Upper lobe of left lung (tissue), 6 donors: ENCODE measurements at regions not wholly inside any gene's neighbourhood (a gene's known extent, or its start where the extent isn't known, plus 50 kb on each side); places are given as distances from the start of the nearest gene placed in this dataset.

Source experiments
- ATAC-seq, 2 donors: fragments of 200-7000 bp; cut with Tn5 transposase; one replicate each; pipeline ENCODE4 v1.9.1; 2022; ENCODE audit warnings: mild to moderate bottlenecking in 2 of 2, moderate library complexity in 2 of 2; ENCODE audit not compliant: low FRiP score in 2 of 2
- DNase-seq, 2 donors: peaks; one replicate each; pipeline ENCODE4 v3.0.0-alpha.2; 2019 to 2020
- H3K27ac ChIP-seq, 4 donors: fragments of 200-600 bp; sonication (generic); one replicate each; pipeline ENCODE4 v1.5.1; 2016 to 2019
- H3K27me3 ChIP-seq, 4 donors: fragments of 200-600 bp; sonication (generic); one replicate each; pipeline ENCODE4 v1.5.1; 2017 to 2019
- H3K36me3 ChIP-seq, 4 donors: fragments of 200-600 bp; sonication (generic); one replicate each; pipeline ENCODE4 v1.5.1; 2016 to 2019
- H3K4me1 ChIP-seq, 4 donors: fragments of 200-600 bp; sonication (generic); one replicate each; pipeline ENCODE4 v1.5.1; 2018 to 2019
- H3K4me3 ChIP-seq, 4 donors: fragments of 200-600 bp; sonication (generic); one replicate each; pipeline ENCODE4 v1.5.1; 2017 to 2019; ENCODE audit warnings: mild to moderate bottlenecking in 2 of 4, moderate library complexity in 1 of 4
- H3K9me3 ChIP-seq, 4 donors: fragments of 200-600 bp; sonication (generic); one replicate each; pipeline ENCODE4 v1.5.1; 2018 to 2019
- CTCF ChIP-seq, 6 experiments: fragments of 450-650 bp in 4 of 6; fragments of 200-600 bp in 2 of 6; sonication (generic) in 2 of 6; IDR thresholded peaks; one replicate each; pipeline ENCODE4 v1.5.1; 2016 to 2019; ENCODE audit warnings: antibody characterized with exemption in 6 of 6
- EP300 ChIP-seq, 4 donors: sonication (generic); formaldehyde crosslinking; IDR thresholded peaks; one replicate each; pipeline ENCODE4 v1.5.1; 2017; ENCODE audit warnings: antibody characterized with exemption in 4 of 4, control low read depth in 2 of 4
- POLR2A ChIP-seq, 4 donors: fragments of 450-650 bp; IDR thresholded peaks; one replicate each; pipeline ENCODE4 v1.5.1; 2016 to 2017; ENCODE audit warnings: antibody characterized with exemption in 4 of 4, mild to moderate bottlenecking in 2 of 4
- POLR2AphosphoS5 ChIP-seq, 2 donors: sonication (generic); formaldehyde crosslinking; IDR thresholded peaks; one replicate each; pipeline ENCODE4 v1.5.1; 2017; ENCODE audit warnings: antibody characterized with exemption in 2 of 2
- WGBS, 2 donors: methylation state at CpG; one replicate each; pipeline ENCODE4 v1.1.5; 2017 to 2018; 5-methylcytosine and 5-hydroxymethylcytosine counted together
- donor health status: DM: no; HTN: no; CAD: no; lungs with moderate emphysema.
- donor health status: DM: no; HTN: yes; CAD: no; lungs with severe emphysema.

DNA sequence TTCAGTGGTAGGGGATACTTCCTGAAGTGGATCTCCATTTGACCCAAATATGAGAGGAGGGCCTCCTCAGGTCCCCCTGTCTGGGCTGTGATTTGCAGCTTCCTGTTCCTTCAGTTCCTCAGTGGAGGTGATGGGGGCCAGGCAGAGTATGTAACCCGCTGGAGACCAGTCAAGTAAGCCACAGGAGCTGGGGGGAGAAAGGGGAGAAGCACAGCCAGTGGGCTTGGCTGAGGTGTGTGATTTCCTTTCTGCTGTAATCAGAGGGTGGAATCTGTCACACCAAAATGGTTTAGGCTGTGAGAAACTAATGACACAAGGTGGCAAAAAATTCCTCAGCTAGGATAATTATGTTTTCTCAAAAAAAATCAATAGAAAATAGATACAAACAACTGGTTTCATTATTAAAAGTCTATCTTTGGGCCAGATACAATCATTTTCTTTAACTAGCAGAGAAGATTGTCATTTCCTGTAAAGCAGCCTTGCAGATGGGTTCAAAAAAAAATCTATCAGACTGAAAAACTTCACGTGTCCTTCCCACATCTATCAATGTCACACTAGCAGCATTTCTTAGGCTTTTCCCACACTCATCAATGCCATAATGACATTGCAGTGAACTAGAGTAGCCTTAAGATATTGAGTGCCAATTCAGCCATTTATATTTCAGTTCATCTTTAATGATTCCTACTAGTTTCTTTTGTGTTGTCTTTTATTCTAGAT, 1660.3 kb downstream of the EFNB2 start:
- ATAC-seq (peak in 1 of 2 donors; percentile 22), DNase-seq (no peak)
- no peaks in the 10 kb centered on the region for H3K27me3 ChIP-seq
- TF ChIP-seq EP300 (IDR thresholded peaks at IDR 0.05) (no peak), POLR2A (IDR thresholded peaks at IDR 0.05) (no peak), POLR2AphosphoS5 (IDR thresholded peaks at IDR 0.05) (no peak), CTCF (IDR thresholded peaks at IDR 0.05) (no peak)
- no peaks in the 10 kb centered on the region for H3K36me3 ChIP-seq
- no peak overlapping the region for H3K27ac ChIP-seq
- H3K9me3 ChIP-seq = no peaks in the 10 kb centered on the region
- WGBS, 2 donors = 45 to 50% methylated on average over 2 of the region's 2 CpGs
- no peaks in the 10 kb centered on the region for H3K4me1 ChIP-seq
- no peak overlapping the region for H3K4me3 ChIP-seq

- H3K9me3 ChIP-seq = no peaks in the 10 kb centered on the region
- DNase-seq (no peak), ATAC-seq (no peak)
- no peak for TF ChIP-seq CTCF (IDR thresholded peaks at IDR 0.05)
- TF ChIP-seq POLR2AphosphoS5 (IDR thresholded peaks at IDR 0.05) = no peak
- no peak for TF ChIP-seq POLR2A (IDR thresholded peaks at IDR 0.05)
- TF ChIP-seq EP300 (IDR thresholded peaks at IDR 0.05) = no peak
- WGBS, 2 donors = 69 to 76% methylated on average over 4 of the region's 4 CpGs
- no peaks in the 10 kb centered on the region for H3K4me1 ChIP-seq
- H3K27ac ChIP-seq = no peak overlapping the region
- no peaks in the 10 kb centered on the region for H3K36me3 ChIP-seq
- H3K27me3 ChIP-seq = no peaks in the 10 kb centered on the region
- H3K4me3 ChIP-seq = no peak overlapping the region
Measured at GRCh38 chr13:104872153-104872552, 1663.3 kb downstream of the EFNB2 start.

GRCh38 chr13:104871456-104871855, 1664.0 kb downstream of the EFNB2 start:
- DNase-seq = no peak
- WGBS, 2 donors = 77 to 85% methylated on average over 3 of the region's 3 CpGs
- H3K4me3 ChIP-seq = no peak overlapping the region
- H3K4me1 ChIP-seq = no peaks in the 10 kb centered on the region
- H3K27me3 ChIP-seq = no peaks in the 10 kb centered on the region
- H3K27ac ChIP-seq = no peak overlapping the region
- no peaks in the 10 kb centered on the region for H3K36me3 ChIP-seq
- ATAC-seq = no peak
- H3K9me3 ChIP-seq = no peaks in the 10 kb centered on the region
- TF ChIP-seq EP300 (IDR thresholded peaks at IDR 0.05) = no peak
- TF ChIP-seq CTCF (IDR thresholded peaks at IDR 0.05) = no peak
- no peak for TF ChIP-seq POLR2AphosphoS5 (IDR thresholded peaks at IDR 0.05)
- TF ChIP-seq POLR2A (IDR thresholded peaks at IDR 0.05) = no peak

DNA sequence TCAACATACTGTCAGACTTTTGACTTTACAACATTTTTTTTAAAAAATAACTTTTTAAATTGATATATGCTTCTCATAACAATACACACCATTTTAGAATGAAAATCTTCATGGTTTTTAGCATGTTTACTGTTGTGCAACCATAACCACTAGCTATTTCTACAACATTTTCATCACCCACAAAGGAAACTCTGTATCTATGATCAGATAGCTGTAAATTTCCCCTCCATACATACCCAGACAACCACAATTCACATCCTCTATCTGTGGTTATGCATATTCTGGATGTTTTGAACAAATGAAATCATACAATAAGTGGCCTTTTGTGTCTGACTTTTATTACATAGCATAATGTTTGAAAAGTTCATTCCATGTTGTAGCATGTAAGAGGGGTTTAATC, 1666.0 kb downstream of the EFNB2 start:
- TF ChIP-seq POLR2A (IDR thresholded peaks at IDR 0.05) = no peak
- no peak for TF ChIP-seq CTCF (IDR thresholded peaks at IDR 0.05)
- TF ChIP-seq EP300 (IDR thresholded peaks at IDR 0.05) = no peak
- TF ChIP-seq POLR2AphosphoS5 (IDR thresholded peaks at IDR 0.05) = no peak
- H3K36me3 ChIP-seq = no peaks in the 10 kb centered on the region
- DNase-seq (no peak), ATAC-seq (no peak)
- no peak overlapping the region for H3K4me3 ChIP-seq
- H3K27ac ChIP-seq = no peak overlapping the region
- no peaks in the 10 kb centered on the region for H3K27me3 ChIP-seq
- no peaks in the 10 kb centered on the region for H3K9me3 ChIP-seq
- no peaks in the 10 kb centered on the region for H3K4me1 ChIP-seq

DNA sequence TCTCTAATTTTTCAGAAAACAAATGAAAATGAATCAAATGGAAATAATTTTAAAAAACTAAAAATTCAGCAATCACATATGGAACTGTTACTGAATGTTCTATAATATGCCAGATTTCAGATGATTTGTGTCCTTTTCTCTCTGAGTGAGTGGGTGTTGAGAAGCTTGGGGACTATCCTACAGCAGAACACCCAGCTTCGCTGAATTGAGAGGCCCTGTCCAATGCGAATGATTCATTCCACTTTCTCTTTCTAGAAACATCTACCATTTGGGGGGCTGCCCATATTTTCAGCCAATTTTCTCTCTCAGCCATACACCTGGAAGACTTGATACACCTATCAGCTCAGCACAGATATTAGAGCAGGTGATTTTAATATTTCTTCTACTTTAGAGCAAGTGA, 1666.7 kb downstream of the EFNB2 start:
- H3K36me3 ChIP-seq = no peaks in the 10 kb centered on the region
- no peaks in the 10 kb centered on the region for H3K4me1 ChIP-seq
- ATAC-seq (no peak), DNase-seq (no peak)
- H3K4me3 ChIP-seq = no peak overlapping the region
- TF ChIP-seq CTCF (IDR thresholded peaks at IDR 0.05) (no peak), EP300 (IDR thresholded peaks at IDR 0.05) (no peak), POLR2AphosphoS5 (IDR thresholded peaks at IDR 0.05) (no peak), POLR2A (IDR thresholded peaks at IDR 0.05) (no peak)
- H3K9me3 ChIP-seq = no peaks in the 10 kb centered on the region
- H3K27ac ChIP-seq = no peak overlapping the region
- WGBS, 2 donors = 61 to 98% methylated on average over 2 of the region's 2 CpGs
- H3K27me3 ChIP-seq = no peaks in the 10 kb centered on the region
